ENCODE measurements at regions not wholly inside any gene's neighbourhood (a gene's known extent, or its start where the extent isn't known, plus 50 kb on each side); places are given as distances from the start of the nearest gene placed in this dataset.
"Not testable (repeated sequence)": the region's sequence is repeated elsewhere in the genome, so short reads cannot be mapped to it uniquely, and the experiment has no call there.

- DNase-seq, result no peak
These were observed 50.9 kb upstream of the UBASH3B start for GRCh38 chr11:122604621-122605020.

GRCh38 chr11:122601141-122602125 is 54.1 kb upstream of the UBASH3B start:
- DNase-seq, result no peak

GRCh38 chr11:122600290-122600689 is 55.2 kb upstream of the UBASH3B start:
- no peak for DNase-seq

- no peak for DNase-seq
These were observed 56.1 kb upstream of the UBASH3B start for GRCh38 chr11:122599434-122599833.

- DNase-seq, result no peak
These were observed 56.6 kb upstream of the UBASH3B start for GRCh38 chr11:122598971-122599370.

- DNase-seq, result no peak
These were observed 58.0 kb upstream of the UBASH3B start for GRCh38 chr11:122597511-122597910.

GRCh38 chr11:122594986-122595645 is 60.4 kb upstream of the UBASH3B start:
- no peak for DNase-seq

- no peak for DNase-seq
These were observed 61.8 kb upstream of the UBASH3B start for GRCh38 chr11:122593473-122594420.

GRCh38 chr11:122592641-122593040 is 62.9 kb upstream of the UBASH3B start:
- DNase-seq, result no peak

- DNase-seq, result no peak
These were observed 70.9 kb upstream of the UBASH3B start for GRCh38 chr11:122584670-122585069.

GRCh38 chr11:122580071-122580470 is 75.5 kb upstream of the UBASH3B start:
- DNase-seq, result not testable (repeated sequence)

GRCh38 chr11:122578171-122578825 is 77.2 kb upstream of the UBASH3B start:
- no peak for DNase-seq

GRCh38 chr11:122572592-122572991 is 82.9 kb upstream of the UBASH3B start:
- DNase-seq, result no peak

- DNase-seq, result no peak
These were observed 91.8 kb upstream of the UBASH3B start for GRCh38 chr11:122563761-122564160.

- DNase-seq, result no peak
These were observed 95.7 kb upstream of the UBASH3B start for GRCh38 chr11:122559734-122560382.

- not testable (repeated sequence) for DNase-seq
These were observed 96.3 kb upstream of the UBASH3B start for GRCh38 chr11:122559218-122559617.

- not testable (repeated sequence) for DNase-seq
These were observed 98.4 kb upstream of the UBASH3B start for GRCh38 chr11:122557163-122557562.

GRCh38 chr11:122556605-122557004 is 98.9 kb upstream of the UBASH3B start:
- peak; percentile 19 to 39 for DNase-seq

GRCh38 chr11:122538060-122538459 is 117.5 kb upstream of the UBASH3B start:
- no peak for DNase-seq

- DNase-seq, result no peak
These were observed 130.6 kb upstream of the UBASH3B start for GRCh38 chr11:122524898-122525297.

All from activated CD4-positive, alpha-beta T cell treated with anti-CD3 and anti-CD28 coated beads, Interleukin-2, amount 50 U/mL, for 48 hours (primary cell).